ENCODE measurements at regions not wholly inside any gene's neighbourhood (a gene's known extent, or its start where the extent isn't known, plus 50 kb on each side); places are given as distances from the start of the nearest gene placed in this dataset.

- DNase-seq (ENCODE audit: low read depth), result peak; percentile 97
Observed at GRCh38 chr21:35257413-35257812, 208.3 kb upstream of the RUNX1 start.

- DNase-seq (ENCODE audit: low read depth), result peak; percentile 97
Observed at GRCh38 chr21:35256468-35256988, 207.4 kb upstream of the RUNX1 start.

- no peak for DNase-seq (ENCODE audit: low read depth)
Observed at GRCh38 chr21:35254765-35255138, 205.7 kb upstream of the RUNX1 start.

- peak; percentile 87 for DNase-seq (ENCODE audit: low read depth)
Observed at GRCh38 chr21:35254006-35254764, 205.1 kb upstream of the RUNX1 start.

- DNase-seq (ENCODE audit: low read depth), result peak; percentile 70
Observed at GRCh38 chr21:35252831-35253230, 203.7 kb upstream of the RUNX1 start.

- DNase-seq (ENCODE audit: low read depth), result no peak
Observed at GRCh38 chr21:35249636-35250035, 200.5 kb upstream of the RUNX1 start.

GRCh38 chr21:35245879-35246278 lies 196.8 kb upstream of the RUNX1 start:
- no peak for DNase-seq (ENCODE audit: low read depth)

- no peak for DNase-seq (ENCODE audit: low read depth)
Observed at GRCh38 chr21:35244514-35244913, 195.4 kb upstream of the RUNX1 start.

- no peak for DNase-seq (ENCODE audit: low read depth)
Observed at GRCh38 chr21:35243171-35243570, 194.1 kb upstream of the RUNX1 start.

- DNase-seq (ENCODE audit: low read depth), result no peak
Observed at GRCh38 chr21:35239811-35240219, 190.7 kb upstream of the RUNX1 start.

- no peak for DNase-seq (ENCODE audit: low read depth)
Observed at GRCh38 chr21:35238119-35238518, 189.0 kb upstream of the RUNX1 start.

- no peak for DNase-seq (ENCODE audit: low read depth)
Observed at GRCh38 chr21:35237287-35237686, 188.2 kb upstream of the RUNX1 start.

- no peak for DNase-seq (ENCODE audit: low read depth)
Observed at GRCh38 chr21:35236090-35236489, 187.0 kb upstream of the RUNX1 start.

GRCh38 chr21:35234725-35235124 lies 185.6 kb upstream of the RUNX1 start:
- no peak for DNase-seq (ENCODE audit: low read depth)

GRCh38 chr21:35233756-35234155 lies 184.7 kb upstream of the RUNX1 start:
- DNase-seq (ENCODE audit: low read depth), result no peak

GRCh38 chr21:35232545-35233176 lies 183.6 kb upstream of the RUNX1 start:
- no peak for DNase-seq (ENCODE audit: low read depth)

GRCh38 chr21:35231090-35231489 lies 182.0 kb upstream of the RUNX1 start:
- DNase-seq (ENCODE audit: low read depth), result no peak

GRCh38 chr21:35229290-35229689 lies 180.2 kb upstream of the RUNX1 start:
- no peak for DNase-seq (ENCODE audit: low read depth)

GRCh38 chr21:35227786-35228185 lies 178.7 kb upstream of the RUNX1 start:
- DNase-seq (ENCODE audit: low read depth), result no peak

GRCh38 chr21:35226968-35227744 lies 178.1 kb upstream of the RUNX1 start:
- DNase-seq (ENCODE audit: low read depth), result no peak

GRCh38 chr21:35226328-35226727 lies 177.2 kb upstream of the RUNX1 start:
- peak; percentile 75 for DNase-seq (ENCODE audit: low read depth)

- DNase-seq (ENCODE audit: low read depth), result no peak
Observed at GRCh38 chr21:35225573-35225972, 176.5 kb upstream of the RUNX1 start.
